GM21526 (cell line): ENCODE measurements at regions not wholly inside any gene's neighbourhood (a gene's known extent, or its start where the extent isn't known, plus 50 kb on each side); places are given as distances from the start of the nearest gene placed in this dataset.

Experiments
- ATAC-seq: cut with Tn5 transposase; IDR thresholded peaks from one replicate; pipeline ENCODE4 v1.9.1; 2021; ENCODE audit warnings: moderate library complexity; ENCODE audit not compliant: unreplicated experiment, low FRiP score

- no peak for ATAC-seq
Measured at GRCh38 chr3:182180654-182181385, 469.1 kb downstream of the SOX2 start.

GRCh38 chr3:182182531-182182968 is 470.8 kb downstream of the SOX2 start:
- ATAC-seq, result no peak

- no peak for ATAC-seq
Measured at GRCh38 chr3:182183716-182184430, 472.1 kb downstream of the SOX2 start.

GRCh38 chr3:182185313-182185712 is 473.6 kb downstream of the SOX2 start:
- ATAC-seq, result no peak

GRCh38 chr3:182190056-182190455 is 478.3 kb downstream of the SOX2 start:
- ATAC-seq, result no peak

- no peak for ATAC-seq
Measured at GRCh38 chr3:182198345-182198744, 486.6 kb downstream of the SOX2 start.

- ATAC-seq, result no peak
Measured at GRCh38 chr3:182201456-182202168, 489.9 kb downstream of the SOX2 start.

GRCh38 chr3:182212479-182213076 is 500.9 kb downstream of the SOX2 start:
- ATAC-seq, result no peak

- ATAC-seq, result no peak
Measured at GRCh38 chr3:182214416-182214815, 502.7 kb downstream of the SOX2 start.

GRCh38 chr3:182215881-182216280 is 504.2 kb downstream of the SOX2 start:
- ATAC-seq, result no peak

GRCh38 chr3:182216311-182216970 is 504.7 kb downstream of the SOX2 start:
- ATAC-seq, result no peak

GRCh38 chr3:182220013-182220412 is 508.3 kb downstream of the SOX2 start:
- ATAC-seq, result no peak

- ATAC-seq, result no peak
Measured at GRCh38 chr3:182220471-182220870, 508.7 kb downstream of the SOX2 start.

- no peak for ATAC-seq
Measured at GRCh38 chr3:182226995-182227394, 515.3 kb downstream of the SOX2 start.

GRCh38 chr3:182233405-182233804 is 521.7 kb downstream of the SOX2 start:
- ATAC-seq, result no peak

GRCh38 chr3:182233957-182234356 is 522.2 kb downstream of the SOX2 start:
- ATAC-seq, result no peak

GRCh38 chr3:182234881-182235280 is 523.2 kb downstream of the SOX2 start:
- ATAC-seq, result no peak

- ATAC-seq, result no peak
Measured at GRCh38 chr3:182235504-182235903, 523.8 kb downstream of the SOX2 start.

GRCh38 chr3:182238126-182238525 is 526.4 kb downstream of the SOX2 start:
- ATAC-seq, result no peak

- ATAC-seq, result no peak
Measured at GRCh38 chr3:182239316-182239715, 527.6 kb downstream of the SOX2 start.
